HepG2 (cell line): ENCODE measurements at regions not wholly inside any gene's neighbourhood (a gene's known extent, or its start where the extent isn't known, plus 50 kb on each side); places are given as distances from the start of the nearest gene placed in this dataset.

Experiments used
- BRCA1 ChIP-seq: sonication (generic); formaldehyde crosslinking; IDR thresholded peaks from 2 replicates; pipeline ENCODE4 v1.4.0; 2020; ENCODE audit warnings: missing genetic modification reagents
- DNMT1 ChIP-seq: sonication (generic); formaldehyde crosslinking; IDR thresholded peaks from 2 replicates; pipeline ENCODE4 v1.5.1; 2020; ENCODE audit warnings: mild to moderate bottlenecking, missing genetic modification reagents
- ELF4 ChIP-seq: sonication (generic); formaldehyde crosslinking; IDR thresholded peaks from 2 replicates; pipeline ENCODE4 v1.5.0; 2020; ENCODE audit warnings: missing genetic modification reagents, mild to moderate bottlenecking, moderate library complexity, borderline replicate concordance
- FOXA1 ChIP-seq, 2 experiments: fragments of 450-650 bp in 1 of 2; sonication (generic) in 1 of 2; formaldehyde crosslinking in 1 of 2; IDR thresholded peaks; 2 replicates each; pipeline versions ENCODE4 v1.4.0 to v1.6.1; 2016 to 2020; ENCODE audit warnings: missing genetic modification reagents in 1 of 2
- TSC22D2 ChIP-seq: sonication (generic); formaldehyde crosslinking; IDR thresholded peaks from 2 replicates; pipeline ENCODE4 v1.5.1; 2020; ENCODE audit warnings: missing genetic modification reagents, mild to moderate bottlenecking, borderline replicate concordance
- ZNF331 ChIP-seq: sonication (generic); formaldehyde crosslinking; IDR thresholded peaks from 2 replicates; pipeline ENCODE4 v1.4.0; 2020; ENCODE audit warnings: missing genetic modification reagents
- TF ChIP-seq, protein P1 (sequence below): sonication (generic); formaldehyde crosslinking; IDR thresholded peaks from 2 replicates; pipeline ENCODE4 v1.5.0; 2020; ENCODE audit warnings: mild to moderate bottlenecking, missing genetic modification reagents, moderate library complexity
- TF ChIP-seq, protein P2 (sequence below): sonication (generic); formaldehyde crosslinking; IDR thresholded peaks from 2 replicates; pipeline ENCODE4 v1.4.0; 2020; ENCODE audit warnings: low read depth, mild to moderate bottlenecking, missing genetic modification reagents
- TF ChIP-seq, protein P3 (sequence below): sonication (generic); formaldehyde crosslinking; IDR thresholded peaks from 2 replicates; pipeline ENCODE4 v1.4.0; 2020; ENCODE audit warnings: missing genetic modification reagents, borderline replicate concordance

DNA sequence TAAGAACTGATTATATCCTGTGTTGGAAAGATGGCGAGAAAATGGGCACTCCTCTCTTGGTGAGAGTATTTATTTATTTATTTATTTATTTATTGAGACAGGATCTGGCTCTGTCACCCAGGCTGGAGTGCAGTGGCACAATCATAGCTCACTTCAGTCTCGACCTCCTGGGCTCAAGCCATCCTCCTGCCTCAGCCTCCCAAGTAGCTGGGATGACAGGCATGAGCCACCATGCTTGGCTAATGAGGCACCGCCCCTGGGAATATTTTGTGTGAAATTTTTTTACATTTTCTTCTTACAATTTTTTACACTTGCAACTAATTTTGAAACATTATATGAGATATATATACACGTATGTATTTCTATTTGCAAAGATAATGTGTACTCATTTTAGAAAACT lies 150.5 kb upstream of the PRR20G start:
- TF ChIP-seq FOXA1 (IDR thresholded peaks at IDR 0.05) (no peak), FOXA1 (CRISPR knock-in tag; IDR thresholded peaks at IDR 0.05) (no peak), BRCA1 (CRISPR knock-in tag) (no peak), ZNF331 (CRISPR knock-in tag) (no peak), ELF4 (CRISPR knock-in tag) (no peak), TSC22D2 (CRISPR knock-in tag) (no peak), DNMT1 (CRISPR knock-in tag) (no peak)
- TF ChIP-seq, protein P1, sequence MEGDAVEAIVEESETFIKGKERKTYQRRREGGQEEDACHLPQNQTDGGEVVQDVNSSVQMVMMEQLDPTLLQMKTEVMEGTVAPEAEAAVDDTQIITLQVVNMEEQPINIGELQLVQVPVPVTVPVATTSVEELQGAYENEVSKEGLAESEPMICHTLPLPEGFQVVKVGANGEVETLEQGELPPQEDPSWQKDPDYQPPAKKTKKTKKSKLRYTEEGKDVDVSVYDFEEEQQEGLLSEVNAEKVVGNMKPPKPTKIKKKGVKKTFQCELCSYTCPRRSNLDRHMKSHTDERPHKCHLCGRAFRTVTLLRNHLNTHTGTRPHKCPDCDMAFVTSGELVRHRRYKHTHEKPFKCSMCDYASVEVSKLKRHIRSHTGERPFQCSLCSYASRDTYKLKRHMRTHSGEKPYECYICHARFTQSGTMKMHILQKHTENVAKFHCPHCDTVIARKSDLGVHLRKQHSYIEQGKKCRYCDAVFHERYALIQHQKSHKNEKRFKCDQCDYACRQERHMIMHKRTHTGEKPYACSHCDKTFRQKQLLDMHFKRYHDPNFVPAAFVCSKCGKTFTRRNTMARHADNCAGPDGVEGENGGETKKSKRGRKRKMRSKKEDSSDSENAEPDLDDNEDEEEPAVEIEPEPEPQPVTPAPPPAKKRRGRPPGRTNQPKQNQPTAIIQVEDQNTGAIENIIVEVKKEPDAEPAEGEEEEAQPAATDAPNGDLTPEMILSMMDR (CRISPR knock-in tag), result no peak
- TF ChIP-seq, protein P2, sequence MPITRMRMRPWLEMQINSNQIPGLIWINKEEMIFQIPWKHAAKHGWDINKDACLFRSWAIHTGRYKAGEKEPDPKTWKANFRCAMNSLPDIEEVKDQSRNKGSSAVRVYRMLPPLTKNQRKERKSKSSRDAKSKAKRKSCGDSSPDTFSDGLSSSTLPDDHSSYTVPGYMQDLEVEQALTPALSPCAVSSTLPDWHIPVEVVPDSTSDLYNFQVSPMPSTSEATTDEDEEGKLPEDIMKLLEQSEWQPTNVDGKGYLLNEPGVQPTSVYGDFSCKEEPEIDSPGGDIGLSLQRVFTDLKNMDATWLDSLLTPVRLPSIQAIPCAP, result no peak
- TF ChIP-seq, protein P3, sequence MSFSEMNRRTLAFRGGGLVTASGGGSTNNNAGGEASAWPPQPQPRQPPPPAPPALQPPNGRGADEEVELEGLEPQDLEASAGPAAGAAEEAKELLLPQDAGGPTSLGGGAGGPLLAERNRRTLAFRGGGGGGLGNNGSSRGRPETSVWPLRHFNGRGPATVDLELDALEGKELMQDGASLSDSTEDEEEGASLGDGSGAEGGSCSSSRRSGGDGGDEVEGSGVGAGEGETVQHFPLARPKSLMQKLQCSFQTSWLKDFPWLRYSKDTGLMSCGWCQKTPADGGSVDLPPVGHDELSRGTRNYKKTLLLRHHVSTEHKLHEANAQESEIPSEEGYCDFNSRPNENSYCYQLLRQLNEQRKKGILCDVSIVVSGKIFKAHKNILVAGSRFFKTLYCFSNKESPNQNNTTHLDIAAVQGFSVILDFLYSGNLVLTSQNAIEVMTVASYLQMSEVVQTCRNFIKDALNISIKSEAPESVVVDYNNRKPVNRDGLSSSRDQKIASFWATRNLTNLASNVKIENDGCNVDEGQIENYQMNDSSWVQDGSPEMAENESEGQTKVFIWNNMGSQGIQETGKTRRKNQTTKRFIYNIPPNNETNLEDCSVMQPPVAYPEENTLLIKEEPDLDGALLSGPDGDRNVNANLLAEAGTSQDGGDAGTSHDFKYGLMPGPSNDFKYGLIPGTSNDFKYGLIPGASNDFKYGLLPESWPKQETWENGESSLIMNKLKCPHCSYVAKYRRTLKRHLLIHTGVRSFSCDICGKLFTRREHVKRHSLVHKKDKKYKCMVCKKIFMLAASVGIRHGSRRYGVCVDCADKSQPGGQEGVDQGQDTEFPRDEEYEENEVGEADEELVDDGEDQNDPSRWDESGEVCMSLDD (CRISPR knock-in tag), result no peak
